H1 (cell line): ENCODE measurements at regions not wholly inside any gene's neighbourhood (a gene's known extent, or its start where the extent isn't known, plus 50 kb on each side); places are given as distances from the start of the nearest gene placed in this dataset.

Experiments
- CTCF ChIA-PET: fragments of 300-600 bp; sonication (Branson Sonifier 250); formaldehyde crosslinking; loops from one replicate; lab custom pipeline; 2021; ENCODE audit not compliant: partially characterized antibody; lab: Charles Lee
- POLR2A ChIA-PET: fragments of 300-600 bp; sonication (Branson Sonifier 250); formaldehyde crosslinking; loops from one replicate; lab custom pipeline; 2021; ENCODE audit warnings: inconsistent platforms; ENCODE audit not compliant: partially characterized antibody; lab: Charles Lee
- DNase-seq, 2 experiments: peaks; one replicate each; pipeline versions ENCODE4 v3.0.0 to v3.0.0-alpha.2; 2010 to 2022; ENCODE audit warnings: low spot score in 2 of 2, low read depth in 1 of 2, mixed read lengths in 1 of 2
- FAIRE-seq: peaks from 2 replicates; lab custom pipeline; 2011; peaks lifted over from hg19 to GRCh38; lab: Jason Lieb, UNC
- H2AFZ ChIP-seq: 2 replicates; pipeline ENCODE4 v1.8.1; 2012; ENCODE audit warnings: low read length, inconsistent platforms
- H2AK5ac ChIP-seq: 2 replicates; pipeline ENCODE4 v1.6.1; 2013; ENCODE audit warnings: low read depth, low read length
- H2BK120ac ChIP-seq: replicated peaks from 2 replicates; pipeline ENCODE3; 2013; ENCODE audit warnings: low read depth, low read length, inconsistent platforms
- H2BK12ac ChIP-seq: 2 replicates; pipeline ENCODE4 v1.6.1; 2013; ENCODE audit warnings: low read depth, low read length
- H2BK15ac ChIP-seq: 2 replicates; pipeline ENCODE4 v1.6.1; 2013; ENCODE audit warnings: low read length
- H2BK20ac ChIP-seq: 2 replicates; pipeline ENCODE4 v1.6.1; 2013; ENCODE audit warnings: low read length
- H2BK5ac ChIP-seq: 2 replicates; pipeline ENCODE4 v1.6.1; 2013; ENCODE audit warnings: low read depth, low read length
- H3K14ac ChIP-seq: 2 replicates; pipeline ENCODE4 v1.6.1; 2013; ENCODE audit warnings: inconsistent platforms; ENCODE audit not compliant: insufficient read length
- H3K18ac ChIP-seq: 2 replicates; pipeline ENCODE4 v1.6.1; 2013; ENCODE audit warnings: low read length; ENCODE audit errors: extremely low read depth
- H3K23ac ChIP-seq: 2 replicates; pipeline ENCODE4 v1.6.1; 2013; ENCODE audit warnings: inconsistent platforms; ENCODE audit not compliant: insufficient read length
- H3K23me2 ChIP-seq: 2 replicates; pipeline ENCODE4 v1.6.1; 2013; ENCODE audit warnings: low read depth, low read length
- H3K27ac ChIP-seq: 2 replicates; pipeline ENCODE4 v1.6.1; 2011; ENCODE audit warnings: low read depth, low read length, inconsistent platforms
- H3K27me3 ChIP-seq, 4 experiments: replicated peaks in 1 of 4; 1 replicate in 1 of 4; 2 replicates in 3 of 4; pipeline versions ENCODE4 v1.6.1 to v1.8.1; 2011 to 2013; ENCODE audit warnings: low read length in 3 of 4, mild to moderate bottlenecking in 3 of 4, inconsistent platforms in 2 of 4, mixed read lengths in 2 of 4, moderate library complexity in 1 of 4; ENCODE audit not compliant: control insufficient read depth in 3 of 4, insufficient read depth in 3 of 4; ENCODE audit errors: extremely low read depth in 1 of 4
- H3K36me3 ChIP-seq, 4 experiments: 2 replicates each; pipeline versions ENCODE4 v1.6.1 to v1.8.1; 2011 to 2013; ENCODE audit warnings: mild to moderate bottlenecking in 4 of 4, low read length in 3 of 4, moderate library complexity in 2 of 4, control low read depth in 1 of 4, inconsistent platforms in 1 of 4; ENCODE audit not compliant: insufficient read depth in 4 of 4, control insufficient read depth in 2 of 4
- H3K4ac ChIP-seq: replicated peaks from 2 replicates; pipeline ENCODE3; 2013; ENCODE audit warnings: low read length, low read depth, mixed read lengths, inconsistent platforms; ENCODE audit not compliant: insufficient read length
- H3K4me1 ChIP-seq, 4 experiments: replicated peaks in 1 of 4; 1 replicate in 1 of 4; 2 replicates in 3 of 4; pipeline versions ENCODE4 v1.6.1 to v1.8.1; 2011 to 2013; ENCODE audit warnings: low read length in 3 of 4, inconsistent platforms in 2 of 4, mixed read lengths in 1 of 4; ENCODE audit not compliant: insufficient read depth in 4 of 4, control insufficient read depth in 3 of 4
- H3K4me2 ChIP-seq, 2 experiments: 2 replicates each; pipeline versions ENCODE4 v1.6.1 to v1.8.1; 2011 to 2013; ENCODE audit warnings: low read depth in 2 of 2, low read length in 2 of 2, control low read depth in 1 of 2, inconsistent platforms in 1 of 2, mild to moderate bottlenecking in 1 of 2; ENCODE audit not compliant: insufficient read depth in 1 of 2
- H3K4me3 ChIP-seq, 4 experiments: fragments of 200-600, 300-600 bp in 1 of 4; sonication (generic), shearing (Covaris generic), sonication (Bioruptor Twin) in 1 of 4; 2 replicates each; pipeline versions ENCODE4 v1.5.1 to v1.8.1; 2011 to 2016; ENCODE audit warnings: low read length in 4 of 4, low read depth in 3 of 4, control low read depth in 2 of 4, inconsistent platforms in 2 of 4, mild to moderate bottlenecking in 2 of 4, mixed read lengths in 1 of 4, moderate library complexity in 1 of 4; ENCODE audit not compliant: insufficient read depth in 2 of 4; ENCODE audit errors: extremely low read depth in 1 of 4
- H3K56ac ChIP-seq: replicated peaks from 2 replicates; pipeline ENCODE3; 2013; ENCODE audit warnings: low read depth, mild to moderate bottlenecking, mixed read lengths, low read length, inconsistent platforms; ENCODE audit not compliant: insufficient read length
- H3K79me1 ChIP-seq: 2 replicates; pipeline ENCODE4 v1.6.1; 2013; ENCODE audit warnings: low read depth, low read length, control low read depth
- H3K79me2 ChIP-seq, 2 experiments: 2 replicates each; pipeline versions ENCODE4 v1.6.1 to v1.8.1; 2012 to 2013; ENCODE audit warnings: low read length in 2 of 2, mild to moderate bottlenecking in 2 of 2, inconsistent platforms in 1 of 2; ENCODE audit not compliant: insufficient read depth in 2 of 2, control insufficient read depth in 1 of 2
- H3K9ac ChIP-seq, 4 experiments: replicated peaks in 1 of 4; 1 replicate in 1 of 4; 2 replicates in 3 of 4; pipeline versions ENCODE4 v1.6.1 to v1.8.1; 2011 to 2013; ENCODE audit warnings: low read depth in 3 of 4, low read length in 3 of 4, control low read depth in 2 of 4, mild to moderate bottlenecking in 2 of 4, moderate library complexity in 2 of 4, inconsistent platforms in 1 of 4; ENCODE audit errors: extremely low read depth in 1 of 4
- H3K9me3 ChIP-seq, 2 experiments: 2 replicates each; pipeline versions ENCODE4 v1.6.1 to v1.8.1; 2012 to 2013; ENCODE audit warnings: mild to moderate bottlenecking in 2 of 2, moderate library complexity in 2 of 2, control low read depth in 1 of 2, inconsistent platforms in 1 of 2, low read depth in 1 of 2, low read length in 1 of 2, mixed read lengths in 1 of 2; ENCODE audit not compliant: insufficient read depth in 2 of 2
- H4K20me1 ChIP-seq, 2 experiments: replicated peaks in 1 of 2; 2 replicates each; pipeline versions ENCODE3 to v1.8.1; 2011 to 2013; ENCODE audit warnings: inconsistent platforms in 2 of 2, low read length in 2 of 2, mild to moderate bottlenecking in 1 of 2; ENCODE audit not compliant: insufficient read depth in 2 of 2, control insufficient read depth in 1 of 2
- H4K5ac ChIP-seq: 2 replicates; pipeline ENCODE4 v1.6.1; 2013; ENCODE audit warnings: low read length, low read depth, mixed read lengths, inconsistent platforms; ENCODE audit not compliant: insufficient read length
- H4K8ac ChIP-seq: 2 replicates; pipeline ENCODE4 v1.8.0; 2013; ENCODE audit warnings: mild to moderate bottlenecking, moderate library complexity, low read length, inconsistent platforms; ENCODE audit not compliant: insufficient read depth; ENCODE audit errors: extremely low read depth
- H4K91ac ChIP-seq: replicated peaks from 2 replicates; pipeline ENCODE3; 2013; ENCODE audit warnings: low read length, mixed read lengths, inconsistent platforms; ENCODE audit not compliant: insufficient read length
- CTBP2 ChIP-seq: IDR thresholded peaks from 2 replicates; pipeline ENCODE4 v1.7.0; 2011; ENCODE audit warnings: borderline replicate concordance, mild to moderate bottlenecking, moderate library complexity, mixed read lengths, low read length; ENCODE audit not compliant: insufficient read depth, insufficient read length
- E2F6 ChIP-seq: IDR thresholded peaks from 2 replicates; pipeline ENCODE4 v1.6.1; 2012; ENCODE audit warnings: inconsistent platforms
- EP300 ChIP-seq, 2 experiments: IDR thresholded peaks; 1 replicate in 1 of 2; 2 replicates in 1 of 2; pipeline ENCODE4 v1.6.1; 2011 to 2012; ENCODE audit warnings: low read depth in 2 of 2, low read length in 2 of 2, mild to moderate bottlenecking in 2 of 2, borderline replicate concordance in 1 of 2, inconsistent platforms in 1 of 2, moderate library complexity in 1 of 2
- EZH2 ChIP-seq: fragments of 200-600 bp; sonication (generic); IDR thresholded peaks from 2 replicates; pipeline ENCODE4 v1.7.1; 2012; ENCODE audit warnings: low read depth, mild to moderate bottlenecking, moderate library complexity, low read length, inconsistent platforms; ENCODE audit not compliant: severe bottlenecking
- JUND ChIP-seq: IDR thresholded peaks from 2 replicates; pipeline ENCODE4 v1.6.1; 2011; ENCODE audit warnings: mild to moderate bottlenecking, improper control_type of control experiment, low read length
- MAFK ChIP-seq: IDR thresholded peaks from 2 replicates; pipeline ENCODE4 v1.6.1; 2012; ENCODE audit warnings: low read depth, mild to moderate bottlenecking, improper control_type of control experiment, low read length
- RAD21 ChIP-seq, 2 experiments: IDR thresholded peaks in 1 of 2; conservative IDR thresholded peaks in 1 of 2; 2 replicates each; pipeline ENCODE4 v1.6.1; 2011; ENCODE audit warnings: low read depth in 2 of 2, low read length in 2 of 2, improper control_type of control experiment in 1 of 2, inconsistent platforms in 1 of 2, mild to moderate bottlenecking in 1 of 2, moderate library complexity in 1 of 2
- RBBP5 ChIP-seq: IDR thresholded peaks from 2 replicates; pipeline ENCODE4 v1.7.1; 2012; ENCODE audit warnings: low read depth, mild to moderate bottlenecking, inconsistent platforms, low read length, moderate library complexity, borderline replicate concordance
- RFX5 ChIP-seq: IDR thresholded peaks from 2 replicates; pipeline ENCODE4 v1.6.1; 2011; ENCODE audit warnings: low read depth, low read length, improper control_type of control experiment, borderline replicate concordance
- SIRT6 ChIP-seq: IDR thresholded peaks from one replicate; pipeline ENCODE4 v1.7.1; 2012; ENCODE audit warnings: low read length, inconsistent platforms
- TAF7 ChIP-seq: optimal IDR thresholded peaks from 2 replicates; pipeline ENCODE3; 2011; ENCODE audit warnings: low read depth, mild to moderate bottlenecking, inconsistent platforms, low read length, moderate library complexity, borderline replicate concordance
- USF2 ChIP-seq: IDR thresholded peaks from 2 replicates; pipeline ENCODE4 v1.6.1; 2011; ENCODE audit warnings: low read length, improper control_type of control experiment
- WGBS, 2 experiments: shearing (Covaris generic) in 1 of 2; methylation state at CpG; one replicate each; pipeline versions ENCODE4 v1.1.6 to v1.1.7; 2013 to 2015; ENCODE audit warnings: low lambda C conversion rate in 2 of 2, mixed read lengths in 2 of 2, inconsistent platforms in 1 of 2, low coverage in 1 of 2, missing lambda C conversion rate in 1 of 2; ENCODE audit not compliant: insufficient replicate concordance in 2 of 2, insufficient coverage in 1 of 2, insufficient read length in 1 of 2; ENCODE audit errors: extremely low coverage in 1 of 2, missing lambda C conversion rate in 1 of 2; 5-methylcytosine and 5-hydroxymethylcytosine counted together

- H4K20me1 ChIP-seq = no peaks in the 10 kb centered on the region
- FAIRE-seq (no peak), DNase-seq (no peak)
- H4K8ac ChIP-seq = no peak overlapping the region
- H3K4me3 ChIP-seq = no peak overlapping the region
- H2BK20ac ChIP-seq = 0 out of 2 replicates have a peak overlapping the region, but pooled peaks have one; percentile 43
- no peaks in the 10 kb centered on the region for H3K36me3 ChIP-seq
- H3K23ac ChIP-seq = no peak overlapping the region
- no peaks in the 10 kb centered on the region for H3K23me2 ChIP-seq
- H3K4me1 ChIP-seq = peaks cover 0 to 8% (median 6%) of the 10 kb centered on the region in 4 experiments; a peak in 4 of 7 replicates
- no peaks in the 10 kb centered on the region for H3K79me1 ChIP-seq
- H3K4me2 ChIP-seq = no peak overlapping the region
- H3K27ac ChIP-seq = no peak overlapping the region
- ChIA-PET POLR2A (no interaction called here), CTCF (interaction anchor here (0.9 to 1.2 kb wide), 4 partner anchors 18 to 515 kb away, joined by 3 to 5 read pairs (median 4); no protein-coding TSS in a partner anchor)
- H2BK12ac ChIP-seq = no peak overlapping the region
- no peak overlapping the region for H3K9ac ChIP-seq
- no peak overlapping the region for H3K14ac ChIP-seq
- no peak overlapping the region for H2AFZ ChIP-seq
- no peak overlapping the region for H3K18ac ChIP-seq
- no peaks in the 10 kb centered on the region for H3K27me3 ChIP-seq
- WGBS, 2 experiments = 94% methylated on average over 6 of the region's 6 CpGs; no CpG with 5 or more reads in 1 of the 2 experiments
- no peaks in the 10 kb centered on the region for H3K79me2 ChIP-seq
- H3K56ac ChIP-seq = no peak overlapping the region
- no peak overlapping the region for H4K5ac ChIP-seq
- H3K4ac ChIP-seq = no peak overlapping the region
- H2AK5ac ChIP-seq = no peak overlapping the region
- no peak overlapping the region for H2BK15ac ChIP-seq
- H2BK120ac ChIP-seq = no peak overlapping the region
- no peak overlapping the region for H2BK5ac ChIP-seq
- no peaks in the 10 kb centered on the region for H3K9me3 ChIP-seq
- no peak overlapping the region for H4K91ac ChIP-seq
- TF ChIP-seq RFX5 (no peak), EZH2 (no peak), RAD21 (IDR thresholded peaks at IDR 0.05 in 1 of 2, conservative IDR thresholded peaks at IDR 0.05 in 1 of 2; ENCODE audit: low read depth in 2 of 2, low read length in 2 of 2) (no peak), RBBP5 (no peak), E2F6 (no peak), CTBP2 (no peak), SIRT6 (no peak), TAF7 (no peak), MAFK (no peak), USF2 (no peak), EP300 (IDR thresholded peaks at IDR 0.05; ENCODE audit: borderline replicate concordance in 1 of 2, low read depth in 2 of 2, low read length in 2 of 2) (no peak), JUND (no peak)
Measured at GRCh38 chr12:105935106-105935505, 203.6 kb downstream of the NUAK1 start.
